ENCODE measurements at regions not wholly inside any gene's neighbourhood (a gene's known extent, or its start where the extent isn't known, plus 50 kb on each side); places are given as distances from the start of the nearest gene placed in this dataset.

GRCh38 chr2:107338059-107338458 is 452.1 kb upstream of the ST6GAL2 start:
- Mint-ChIP-seq H3K4me3 (no peak overlapping the region), H3K36me3 (no peaks in the 10 kb centered on the region), H3K27me3 (no peaks in the 10 kb centered on the region), H3K4me1 (no peaks in the 10 kb centered on the region), H3K9me3 (peaks cover 0 to 9% (median 3%) of the 10 kb centered on the region in 8 donors), H3K27ac (no peak overlapping the region)
- no peaks in the 10 kb centered on the region for H3K9me3 ChIP-seq (ENCODE audit: control insufficient read depth in 1 of 2, low read length in 2 of 2)
- ChIA-PET POLR2A (ENCODE audit: partially characterized antibody) (no interaction called here), CTCF (ENCODE audit: partially characterized antibody) (no interaction called here)
- DNase-seq, result no peak
- H3K4me1 ChIP-seq (ENCODE audit: insufficient read depth, low read length), result no peaks in the 10 kb centered on the region
- H3K36me3 ChIP-seq (ENCODE audit: insufficient read depth, low read length), result no peaks in the 10 kb centered on the region
- no peaks in the 10 kb centered on the region for H3K27me3 ChIP-seq (ENCODE audit: insufficient read depth, low read length)
- intact Hi-C loops (cut with micrococcal nuclease), result no loop called here
- no peak overlapping the region for H3K27ac ChIP-seq (ENCODE audit: low read depth, low read length)
- H3K4me3 ChIP-seq (ENCODE audit: low read length in 2 of 2), result no peak overlapping the region

GRCh38 chr2:107338571-107338970 is 452.6 kb upstream of the ST6GAL2 start:
- Mint-ChIP-seq H3K27ac (no peak overlapping the region), H3K27me3 (no peaks in the 10 kb centered on the region), H3K4me1 (no peaks in the 10 kb centered on the region), H3K4me3 (no peak overlapping the region), H3K36me3 (no peaks in the 10 kb centered on the region), H3K9me3 (peaks cover 0 to 9% (median 3%) of the 10 kb centered on the region in 8 donors)
- Histone ChIP-seq H3K27me3 (ENCODE audit: insufficient read depth, low read length) (no peaks in the 10 kb centered on the region), H3K4me1 (ENCODE audit: insufficient read depth, low read length) (no peaks in the 10 kb centered on the region), H3K4me3 (ENCODE audit: low read length in 2 of 2) (no peak overlapping the region), H3K9me3 (ENCODE audit: control insufficient read depth in 1 of 2, low read length in 2 of 2) (no peaks in the 10 kb centered on the region), H3K36me3 (ENCODE audit: insufficient read depth, low read length) (no peaks in the 10 kb centered on the region), H3K27ac (ENCODE audit: low read depth, low read length) (no peak overlapping the region)
- ChIA-PET POLR2A (ENCODE audit: partially characterized antibody) (no interaction called here), CTCF (ENCODE audit: partially characterized antibody) (no interaction called here)
- no peak for DNase-seq
- intact Hi-C loops (cut with micrococcal nuclease), result no loop called here

GRCh38 chr2:107340955-107341354 is 455.0 kb upstream of the ST6GAL2 start:
- no peaks in the 10 kb centered on the region for H3K36me3 Mint-ChIP-seq
- Histone ChIP-seq H3K27me3 (ENCODE audit: insufficient read depth, low read length) (no peaks in the 10 kb centered on the region), H3K4me1 (ENCODE audit: insufficient read depth, low read length) (no peaks in the 10 kb centered on the region), H3K4me3 (ENCODE audit: low read length in 2 of 2) (no peak overlapping the region), H3K27ac (ENCODE audit: low read depth, low read length) (no peak overlapping the region), H3K36me3 (ENCODE audit: insufficient read depth, low read length) (no peaks in the 10 kb centered on the region), H3K9me3 (ENCODE audit: control insufficient read depth in 1 of 2, low read length in 2 of 2) (no peaks in the 10 kb centered on the region)
- no peak overlapping the region for H3K27ac Mint-ChIP-seq
- DNase-seq, result no peak
- ChIA-PET CTCF (ENCODE audit: partially characterized antibody) (no interaction called here), POLR2A (ENCODE audit: partially characterized antibody) (no interaction called here)
- peaks cover 0 to 9% (median 3%) of the 10 kb centered on the region in 8 donors for H3K9me3 Mint-ChIP-seq
- no peaks in the 10 kb centered on the region for H3K4me1 Mint-ChIP-seq
- intact Hi-C loops (cut with micrococcal nuclease), result no loop called here
- H3K27me3 Mint-ChIP-seq, result no peaks in the 10 kb centered on the region
- no peak overlapping the region for H3K4me3 Mint-ChIP-seq

GRCh38 chr2:107349329-107349728 is 463.4 kb upstream of the ST6GAL2 start:
- H3K27ac Mint-ChIP-seq, result no peak overlapping the region
- intact Hi-C loops (cut with micrococcal nuclease), result no loop called here
- no peaks in the 10 kb centered on the region for H3K27me3 ChIP-seq (ENCODE audit: insufficient read depth, low read length)
- CTCF ChIA-PET (ENCODE audit: partially characterized antibody), result no interaction called here
- no peak overlapping the region for H3K27ac ChIP-seq (ENCODE audit: low read depth, low read length)
- H3K4me1 Mint-ChIP-seq, result no peaks in the 10 kb centered on the region
- H3K4me1 ChIP-seq (ENCODE audit: insufficient read depth, low read length), result no peaks in the 10 kb centered on the region
- H3K36me3 ChIP-seq (ENCODE audit: insufficient read depth, low read length), result no peaks in the 10 kb centered on the region
- H3K9me3 Mint-ChIP-seq, result peaks cover 0 to 18% (median 5%) of the 10 kb centered on the region in 8 donors
- POLR2A ChIA-PET (ENCODE audit: partially characterized antibody), result no interaction called here
- no peak overlapping the region for H3K4me3 Mint-ChIP-seq
- H3K27me3 Mint-ChIP-seq, result no peaks in the 10 kb centered on the region
- no peak overlapping the region for H3K4me3 ChIP-seq (ENCODE audit: low read length in 2 of 2)
- no peaks in the 10 kb centered on the region for H3K9me3 ChIP-seq (ENCODE audit: control insufficient read depth in 1 of 2, low read length in 2 of 2)
- no peak for DNase-seq
- H3K36me3 Mint-ChIP-seq, result no peaks in the 10 kb centered on the region

- H3K4me3 ChIP-seq (ENCODE audit: low read length in 2 of 2), result no peak overlapping the region
- H3K27ac ChIP-seq (ENCODE audit: low read depth, low read length), result no peak overlapping the region
- H3K27me3 ChIP-seq (ENCODE audit: insufficient read depth, low read length), result no peaks in the 10 kb centered on the region
- Mint-ChIP-seq H3K9me3 (peaks cover 0 to 18% (median 5%) of the 10 kb centered on the region in 8 donors), H3K4me1 (no peaks in the 10 kb centered on the region), H3K27me3 (no peaks in the 10 kb centered on the region), H3K36me3 (no peaks in the 10 kb centered on the region), H3K4me3 (no peak overlapping the region), H3K27ac (no peak overlapping the region)
- no peaks in the 10 kb centered on the region for H3K9me3 ChIP-seq (ENCODE audit: control insufficient read depth in 1 of 2, low read length in 2 of 2)
- ChIA-PET POLR2A (ENCODE audit: partially characterized antibody) (no interaction called here), CTCF (ENCODE audit: partially characterized antibody) (no interaction called here)
- H3K36me3 ChIP-seq (ENCODE audit: insufficient read depth, low read length), result no peaks in the 10 kb centered on the region
- H3K4me1 ChIP-seq (ENCODE audit: insufficient read depth, low read length), result no peaks in the 10 kb centered on the region
- no peak for DNase-seq
- intact Hi-C loops (cut with micrococcal nuclease), result no loop called here
Observed at GRCh38 chr2:107354175-107354574, 468.2 kb upstream of the ST6GAL2 start.

DNA sequence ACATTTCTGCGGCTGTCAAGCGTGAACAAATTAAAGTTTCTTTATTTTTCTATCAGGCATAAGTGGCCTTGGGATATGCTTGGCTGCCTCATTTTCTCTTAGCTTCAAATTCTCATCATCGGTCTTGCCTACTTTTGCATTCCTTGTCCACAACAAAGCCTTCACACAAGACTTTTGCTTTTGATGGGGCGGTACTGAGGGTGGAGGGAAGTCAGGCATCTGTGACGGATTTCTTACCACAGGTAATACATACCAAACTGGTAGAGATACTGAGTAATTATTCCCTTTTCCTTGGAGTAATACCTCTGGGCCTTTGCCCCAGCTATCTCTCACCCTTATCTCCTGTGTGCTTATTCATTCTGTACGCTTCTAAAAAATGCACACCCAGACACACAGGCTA is 468.3 kb upstream of the RGPD4 start:
- Histone ChIP-seq H3K4me3 (ENCODE audit: low read length in 2 of 2) (no peak overlapping the region), H3K36me3 (ENCODE audit: insufficient read depth, low read length) (no peaks in the 10 kb centered on the region), H3K27ac (ENCODE audit: low read depth, low read length) (no peak overlapping the region), H3K9me3 (ENCODE audit: control insufficient read depth in 1 of 2, low read length in 2 of 2) (no peaks in the 10 kb centered on the region), H3K4me1 (ENCODE audit: insufficient read depth, low read length) (no peaks in the 10 kb centered on the region), H3K27me3 (ENCODE audit: insufficient read depth, low read length) (no peaks in the 10 kb centered on the region)
- Mint-ChIP-seq H3K4me3 (no peak overlapping the region), H3K4me1 (no peaks in the 10 kb centered on the region), H3K27ac (no peak overlapping the region), H3K36me3 (no peaks in the 10 kb centered on the region), H3K9me3 (peaks cover 0 to 5% (median 0%) of the 10 kb centered on the region in 8 donors), H3K27me3 (no peaks in the 10 kb centered on the region)
- ChIA-PET CTCF (ENCODE audit: partially characterized antibody) (no interaction called here), POLR2A (ENCODE audit: partially characterized antibody) (no interaction called here)
- intact Hi-C loops (cut with micrococcal nuclease), result no loop called here
- DNase-seq, result no peak

DNA sequence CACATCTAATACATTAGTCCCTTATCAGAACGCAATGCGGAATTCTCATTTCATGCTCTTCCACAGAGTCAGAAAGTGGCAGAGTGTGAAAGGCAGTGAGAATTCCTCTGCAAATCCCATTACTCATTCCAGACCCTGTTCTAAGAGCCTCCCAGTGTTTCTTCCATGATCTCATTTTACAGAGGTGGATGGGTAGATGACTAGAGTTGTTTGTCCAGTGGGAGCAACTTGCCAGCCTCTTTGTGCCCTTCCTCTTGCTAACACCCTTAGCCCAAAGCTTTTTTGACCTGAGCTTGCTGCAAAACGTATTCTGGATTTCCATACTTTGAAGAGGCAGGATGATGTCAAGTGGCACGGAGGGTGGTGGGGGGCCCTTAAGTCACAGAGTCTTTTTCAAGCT is 467.7 kb upstream of the RGPD4 start:
- Histone ChIP-seq H3K9me3 (ENCODE audit: control insufficient read depth in 1 of 2, low read length in 2 of 2) (no peaks in the 10 kb centered on the region), H3K4me1 (ENCODE audit: insufficient read depth, low read length) (no peaks in the 10 kb centered on the region), H3K27ac (ENCODE audit: low read depth, low read length) (no peak overlapping the region), H3K36me3 (ENCODE audit: insufficient read depth, low read length) (no peaks in the 10 kb centered on the region), H3K4me3 (ENCODE audit: low read length in 2 of 2) (no peak overlapping the region), H3K27me3 (ENCODE audit: insufficient read depth, low read length) (no peaks in the 10 kb centered on the region)
- CTCF ChIA-PET (ENCODE audit: partially characterized antibody), result no interaction called here
- Mint-ChIP-seq H3K36me3 (no peaks in the 10 kb centered on the region), H3K4me3 (no peak overlapping the region), H3K4me1 (no peaks in the 10 kb centered on the region), H3K27ac (no peak overlapping the region), H3K27me3 (no peaks in the 10 kb centered on the region), H3K9me3 (peaks cover 0 to 5% (median 1%) of the 10 kb centered on the region in 8 donors)
- POLR2A ChIA-PET (ENCODE audit: partially characterized antibody), result no interaction called here
- intact Hi-C loops (cut with micrococcal nuclease), result no loop called here
- no peak for DNase-seq

DNA sequence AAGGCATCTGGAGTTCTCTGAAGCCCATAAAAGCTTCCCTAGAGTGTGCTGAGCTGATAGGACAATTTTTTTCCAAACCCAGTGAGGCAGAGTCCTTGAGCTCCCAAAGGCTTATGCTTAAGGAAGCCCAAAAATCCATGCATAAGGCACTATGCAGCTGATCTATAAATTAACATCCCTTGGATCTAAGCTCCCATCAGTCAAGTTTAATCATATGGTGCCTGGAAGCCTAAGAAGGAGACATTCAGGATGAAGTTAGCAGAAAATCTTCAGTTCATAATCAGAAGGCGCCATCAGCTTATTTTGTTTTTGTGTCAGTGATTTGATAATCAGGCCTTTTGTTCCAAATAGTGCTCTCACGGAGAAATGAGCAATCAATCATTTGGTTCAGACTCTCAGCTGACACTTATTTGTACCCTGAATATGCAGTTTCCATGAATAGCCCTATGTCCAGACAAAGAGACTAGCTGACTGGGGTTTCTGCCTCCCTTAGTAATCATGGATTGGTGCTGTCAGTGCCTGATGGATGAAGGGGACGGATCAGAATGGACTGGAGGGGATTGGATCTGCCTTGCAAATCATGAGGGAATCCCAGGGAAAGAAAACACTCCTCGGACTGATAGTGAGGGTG is 464.8 kb upstream of the RGPD4 start:
- no peaks in the 10 kb centered on the region for H3K4me1 Mint-ChIP-seq
- ChIA-PET CTCF (ENCODE audit: partially characterized antibody) (no interaction called here), POLR2A (ENCODE audit: partially characterized antibody) (no interaction called here)
- Histone ChIP-seq H3K9me3 (ENCODE audit: control insufficient read depth in 1 of 2, low read length in 2 of 2) (no peaks in the 10 kb centered on the region), H3K27me3 (ENCODE audit: insufficient read depth, low read length) (no peaks in the 10 kb centered on the region), H3K36me3 (ENCODE audit: insufficient read depth, low read length) (no peaks in the 10 kb centered on the region), H3K27ac (ENCODE audit: low read depth, low read length) (no peak overlapping the region), H3K4me1 (ENCODE audit: insufficient read depth, low read length) (no peaks in the 10 kb centered on the region), H3K4me3 (ENCODE audit: low read length in 2 of 2) (no peak overlapping the region)
- no peaks in the 10 kb centered on the region for H3K27me3 Mint-ChIP-seq
- H3K9me3 Mint-ChIP-seq, result peaks cover 0 to 4% (median 2%) of the 10 kb centered on the region in 8 donors
- DNase-seq, result no peak
- H3K27ac Mint-ChIP-seq, result no peak overlapping the region
- intact Hi-C loops (cut with micrococcal nuclease), result no loop called here
- no peak overlapping the region for H3K4me3 Mint-ChIP-seq
- no peaks in the 10 kb centered on the region for H3K36me3 Mint-ChIP-seq

All from CD4-positive, alpha-beta memory T cell (primary cell).